GM12878 (cell line): ENCODE measurements at regions not wholly inside any gene's neighbourhood (a gene's known extent, or its start where the extent isn't known, plus 50 kb on each side); places are given as distances from the start of the nearest gene placed in this dataset.

ENCODE experiments used
- ATAC-seq: fragments of 200-7000 bp; cut with Tn5 transposase; 3 replicates; pipeline ENCODE4 v1.9.1; 2020; ENCODE audit warnings: mild to moderate bottlenecking, moderate library complexity
- BruUV-seq: library from RNA; stranded (reverse); fragments of 400-500 nt; replicated peaks from 2 replicates; lab custom pipeline; 2021; lab: Mats Ljungman, UMichigan
- CTCF ChIA-PET: fragments of 300-600 bp; sonication (Branson Sonifier 250); formaldehyde crosslinking; extraction: SDS; loops from one replicate; lab custom pipeline; 2021; ENCODE audit warnings: inconsistent platforms; lab: Yijun Ruan, JAX
- POLR2A ChIA-PET: fragments of 350-600 bp; formaldehyde crosslinking; extraction: SDS; loops from one replicate; lab custom pipeline; 2021; ENCODE audit warnings: inconsistent platforms; lab: Charles Lee
- RAD21 ChIA-PET: fragments of 300-600 bp; sonication (Branson Sonifier 250); formaldehyde crosslinking; loops from one replicate; lab custom pipeline; 2023; ENCODE audit warnings: antibody characterized with exemption; ENCODE audit not compliant: unreplicated experiment; lab: Charles Lee
- SMC1A ChIA-PET: fragments of 300-600 bp; sonication (Branson Sonifier 250); formaldehyde crosslinking; loops from one replicate; lab custom pipeline; 2023; ENCODE audit not compliant: unreplicated experiment, uncharacterized antibody; lab: Charles Lee
- DNase-seq: peaks from one replicate; pipeline ENCODE4 v3.0.0-alpha.2; 2011; ENCODE audit warnings: low read depth, low spot score
- FAIRE-seq: peaks from 3 replicates; lab custom pipeline; 2011; peaks lifted over from hg19 to GRCh38; lab: Jason Lieb, UNC
- H2AFZ ChIP-seq: 2 replicates; pipeline ENCODE4 v1.6.0; 2011; ENCODE audit warnings: low read depth, low read length, control low read depth; ENCODE audit not compliant: control insufficient read depth
- H3K27ac ChIP-seq: 2 replicates; pipeline ENCODE4 v1.5.1; 2011; ENCODE audit warnings: control low read depth; ENCODE audit not compliant: control insufficient read depth, insufficient read depth
- H3K27me3 ChIP-seq, 2 experiments: replicated peaks in 1 of 2; 2 replicates each; pipeline versions ENCODE4 v1.6.0 to v1.6.1; 2011; ENCODE audit warnings: low read length in 1 of 2; ENCODE audit not compliant: control insufficient read depth in 2 of 2, insufficient read depth in 2 of 2
- H3K36me3 ChIP-seq, 2 experiments: 2 replicates each; pipeline ENCODE4 v1.5.1; 2011; ENCODE audit warnings: low read length in 1 of 2; ENCODE audit not compliant: control insufficient read depth in 2 of 2, insufficient read depth in 2 of 2
- H3K4me1 ChIP-seq: 2 replicates; pipeline ENCODE4 v1.6.1; 2011; ENCODE audit warnings: mild to moderate bottlenecking, low read length, moderate library complexity, mixed read lengths; ENCODE audit not compliant: control insufficient read depth, insufficient read depth
- H3K4me2 ChIP-seq: 2 replicates; pipeline ENCODE4 v1.6.0; 2011; ENCODE audit warnings: control low read depth; ENCODE audit not compliant: control insufficient read depth, insufficient read depth
- H3K4me3 ChIP-seq: fragments of 200-600 bp; sonication (generic); 2 replicates; pipeline ENCODE4 v1.5.1; 2016
- H3K79me2 ChIP-seq: 2 replicates; pipeline ENCODE4 v1.6.0; 2011; ENCODE audit warnings: low read length; ENCODE audit not compliant: control insufficient read depth, insufficient read depth
- H3K9ac ChIP-seq: 2 replicates; pipeline ENCODE4 v1.8.0; 2011; ENCODE audit warnings: low read length, control low read depth, mixed read lengths; ENCODE audit not compliant: control insufficient read depth, insufficient read depth
- H3K9me3 ChIP-seq: replicated peaks from 3 replicates; pipeline ENCODE4 v1.5.1; 2011; ENCODE audit warnings: mild to moderate bottlenecking, low read length; ENCODE audit not compliant: control insufficient read depth, insufficient read depth
- H4K20me1 ChIP-seq: 2 replicates; pipeline ENCODE4 v1.6.0; 2011; ENCODE audit not compliant: control insufficient read depth, insufficient read depth
- CHD2 ChIP-seq: IDR thresholded peaks from 2 replicates; pipeline ENCODE4 v1.6.1; 2011; ENCODE audit warnings: low read depth, low read length, improper control_type of control experiment, borderline replicate concordance
- E2F8 ChIP-seq: fragments of 450-650 bp; IDR thresholded peaks from 2 replicates; pipeline ENCODE4 v1.6.1; 2018; ENCODE audit warnings: mild to moderate bottlenecking, low read depth, moderate library complexity; ENCODE audit not compliant: partially characterized antibody
- HCFC1 ChIP-seq: fragments of 150-350 bp; IDR thresholded peaks from 2 replicates; pipeline ENCODE4 v1.6.1; 2014; ENCODE audit warnings: low read length
- RBBP5 ChIP-seq: fragments of 200-600 bp; sonication (generic); conservative IDR thresholded peaks from 2 replicates; pipeline ENCODE4 v1.6.1; 2016
- RELA ChIP-seq: fragments of 450-650 bp; IDR thresholded peaks from 2 replicates; pipeline ENCODE4 v1.8.0; 2014; ENCODE audit warnings: borderline replicate concordance; ENCODE audit not compliant: partially characterized antibody
- SRF ChIP-seq, 2 experiments: IDR thresholded peaks; 2 replicates each; pipeline ENCODE4 v1.6.1; 2011; ENCODE audit warnings: low read depth in 2 of 2, low read length in 2 of 2, mild to moderate bottlenecking in 1 of 2, moderate library complexity in 1 of 2
- ZBTB40 ChIP-seq: fragments of 450-650 bp; IDR thresholded peaks from 2 replicates; pipeline ENCODE4 v1.6.1; 2016; ENCODE audit warnings: mild to moderate bottlenecking, moderate library complexity, borderline replicate concordance
- WGBS: methylation state at CpG from one replicate; pipeline ENCODE4 v1.1.6; 2016; ENCODE audit warnings: low lambda C conversion rate; ENCODE audit not compliant: insufficient replicate concordance, insufficient coverage; ENCODE audit errors: missing lambda C conversion rate; 5-methylcytosine and 5-hydroxymethylcytosine counted together
- in situ Hi-C: fragments of 300-500 bp; cut with MboI; formaldehyde crosslinking; loops from 9 replicates; pipeline ENCODE4 v1.14.3; 2018; ENCODE audit warnings: mixed read lengths
- intact Hi-C: fragments of 100-400 bp; cut with micrococcal nuclease; formaldehyde crosslinking; loops from one replicate; pipeline ENCODE4 v1.14.2; 2022; ENCODE audit not compliant: unreplicated experiment

GRCh38 chr17:53633856-53634255 lies 188.9 kb upstream of the KIF2B start:
- no peaks in the 10 kb centered on the region for H4K20me1 ChIP-seq
- POLR2A ChIA-PET: no interaction called here
- H3K4me1 ChIP-seq: no peaks in the 10 kb centered on the region
- H3K4me2 ChIP-seq: no peak overlapping the region
- CTCF ChIA-PET: no interaction called here
- 100% methylated on average over 1 of the region's 1 CpG for WGBS
- no peak overlapping the region for H3K4me3 ChIP-seq
- DNase-seq (no peak), FAIRE-seq (no peak), ATAC-seq (no peak)
- TF ChIP-seq HCFC1 (no peak), RELA (no peak), SRF (IDR thresholded peaks at IDR 0.05; ENCODE audit: low read depth in 2 of 2, low read length in 2 of 2) (no peak), RBBP5 (no peak), ZBTB40 (no peak), CHD2 (no peak), E2F8 (no peak)
- SMC1A ChIA-PET: no interaction called here
- in situ Hi-C loops (no loop called here), intact Hi-C loops (no loop called here)
- RAD21 ChIA-PET: no interaction called here
- H3K27ac ChIP-seq: no peak overlapping the region
- no peaks in the 10 kb centered on the region for H3K9me3 ChIP-seq
- H3K36me3 ChIP-seq: no peaks in the 10 kb centered on the region
- H3K27me3 ChIP-seq: no peaks in the 10 kb centered on the region
- H2AFZ ChIP-seq: no peak overlapping the region
- no peak overlapping the region for H3K9ac ChIP-seq
- no TSS peak for BruUV-seq
- no peaks in the 10 kb centered on the region for H3K79me2 ChIP-seq
